Effector CD4-positive, alpha-beta T cell (primary cell): ENCODE measurements at regions not wholly inside any gene's neighbourhood (a gene's known extent, or its start where the extent isn't known, plus 50 kb on each side); places are given as distances from the start of the nearest gene placed in this dataset.
A peak's percentile ranks its signal among the peaks of the same experiment; 100 is the strongest.
"Not testable (repeated sequence)": the region's sequence is repeated elsewhere in the genome, so short reads cannot be mapped to it uniquely, and the experiment has no call there.

Source experiments
- DNase-seq: peaks from one replicate; pipeline ENCODE4 v3.0.0-alpha.2; 2020

- DNase-seq: no peak
These were observed 70.0 kb downstream of the MZT1 start for GRCh38 chr13:72657379-72657778.

GRCh38 chr13:72656357-72656756, 71.1 kb downstream of the MZT1 start:
- no peak for DNase-seq

- no peak for DNase-seq
These were observed 73.9 kb downstream of the MZT1 start for GRCh38 chr13:72653506-72653905.

GRCh38 chr13:72652681-72653080, 74.7 kb downstream of the MZT1 start:
- DNase-seq: no peak

GRCh38 chr13:72651144-72651543, 76.3 kb downstream of the MZT1 start:
- DNase-seq: no peak

GRCh38 chr13:72650051-72650700, 77.3 kb downstream of the MZT1 start:
- no peak for DNase-seq

GRCh38 chr13:72648513-72649065, 78.8 kb downstream of the MZT1 start:
- no peak for DNase-seq

GRCh38 chr13:72647422-72647821, 80.0 kb downstream of the MZT1 start:
- DNase-seq: no peak

- no peak for DNase-seq
These were observed 81.9 kb downstream of the MZT1 start for GRCh38 chr13:72645521-72645920.

- peak; percentile 37 for DNase-seq
These were observed 84.0 kb downstream of the MZT1 start for GRCh38 chr13:72643311-72643989.

GRCh38 chr13:72639377-72639776, 88.1 kb downstream of the MZT1 start:
- DNase-seq: no peak

GRCh38 chr13:72638059-72638815, 89.2 kb downstream of the MZT1 start:
- no peak for DNase-seq

GRCh38 chr13:72637561-72637960, 89.9 kb downstream of the MZT1 start:
- DNase-seq: no peak

GRCh38 chr13:72634859-72635258, 92.6 kb downstream of the MZT1 start:
- no peak for DNase-seq

GRCh38 chr13:72622546-72622945, 104.9 kb downstream of the MZT1 start:
- DNase-seq: no peak

GRCh38 chr13:72620874-72621273, 106.6 kb downstream of the MZT1 start:
- DNase-seq: no peak

GRCh38 chr13:72617951-72618350, 109.5 kb downstream of the MZT1 start:
- DNase-seq: no peak

- no peak for DNase-seq
These were observed 110.2 kb downstream of the MZT1 start for GRCh38 chr13:72617186-72617585.

GRCh38 chr13:72610251-72610891, 117.1 kb downstream of the MZT1 start:
- not testable (repeated sequence) for DNase-seq

GRCh38 chr13:72599178-72599743, 128.2 kb downstream of the MZT1 start:
- DNase-seq: no peak

- DNase-seq: no peak
These were observed 137.2 kb downstream of the MZT1 start for GRCh38 chr13:72590091-72590740.

GRCh38 chr13:72586518-72586917, 140.9 kb downstream of the MZT1 start:
- no peak for DNase-seq
